Mesenchymal stem cell (in vitro differentiated cells and primary cell): ENCODE measurements at regions not wholly inside any gene's neighbourhood (a gene's known extent, or its start where the extent isn't known, plus 50 kb on each side); places are given as distances from the start of the nearest gene placed in this dataset.

ENCODE experiments used
- DNase-seq: peaks from one replicate; pipeline ENCODE4 v3.0.0-alpha.2; 2013
- H2AFZ ChIP-seq: one replicate; pipeline ENCODE4 v1.6.1; 2013; ENCODE audit warnings: low read depth, mild to moderate bottlenecking, control low read depth, inconsistent platforms, low read length, moderate library complexity
- H2AK5ac ChIP-seq: 2 replicates; pipeline ENCODE4 v1.6.1; 2013; ENCODE audit warnings: low read length, moderate library complexity, mild to moderate bottlenecking, inconsistent platforms; ENCODE audit not compliant: severe bottlenecking
- H2BK120ac ChIP-seq: one replicate; pipeline ENCODE4 v1.6.1; 2013; ENCODE audit warnings: low read depth, mild to moderate bottlenecking, inconsistent platforms, low read length, moderate library complexity
- H2BK12ac ChIP-seq, 2 experiments: one replicate each; pipeline ENCODE4 v1.6.1; 2013; ENCODE audit warnings: inconsistent platforms in 2 of 2, low read length in 2 of 2, mild to moderate bottlenecking in 2 of 2, moderate library complexity in 2 of 2, control low read depth in 1 of 2
- H2BK15ac ChIP-seq: one replicate; pipeline ENCODE4 v1.6.1; 2013; ENCODE audit warnings: mild to moderate bottlenecking, low read depth, inconsistent platforms; ENCODE audit not compliant: poor library complexity, severe bottlenecking
- H2BK5ac ChIP-seq: 2 replicates; pipeline ENCODE4 v1.6.1; 2013; ENCODE audit warnings: low read depth, mild to moderate bottlenecking, low read length, control low read depth, inconsistent platforms; ENCODE audit not compliant: poor library complexity, severe bottlenecking
- H3K14ac ChIP-seq, 2 experiments: one replicate each; pipeline ENCODE4 v1.6.1; 2013; ENCODE audit warnings: inconsistent platforms in 2 of 2, low read length in 2 of 2, control low read depth in 1 of 2, mild to moderate bottlenecking in 1 of 2, moderate library complexity in 1 of 2
- H3K18ac ChIP-seq, 2 experiments: one replicate each; pipeline ENCODE4 v1.6.1; 2013; ENCODE audit warnings: inconsistent platforms in 2 of 2, low read length in 2 of 2, control low read depth in 1 of 2, low read depth in 1 of 2, mild to moderate bottlenecking in 1 of 2
- H3K23ac ChIP-seq, 2 experiments: one replicate each; pipeline ENCODE4 v1.6.1; 2013; ENCODE audit warnings: inconsistent platforms in 2 of 2, low read length in 2 of 2, mild to moderate bottlenecking in 2 of 2, moderate library complexity in 2 of 2, control low read depth in 1 of 2
- H3K27ac ChIP-seq: 2 replicates; pipeline ENCODE4 v1.5.1; 2013; ENCODE audit warnings: mild to moderate bottlenecking, moderate library complexity, low read length, control low read depth, inconsistent platforms; ENCODE audit not compliant: poor library complexity, severe bottlenecking
- H3K27me3 ChIP-seq, 2 experiments: 2 replicates each; pipeline versions ENCODE4 v1.6.1 to v1.7.0; 2013; ENCODE audit warnings: low read length in 2 of 2, mild to moderate bottlenecking in 2 of 2, moderate library complexity in 2 of 2, control low read depth in 1 of 2, inconsistent platforms in 1 of 2; ENCODE audit not compliant: control insufficient read depth in 1 of 2, insufficient read depth in 1 of 2
- H3K36me3 ChIP-seq, 2 experiments: 2 replicates each; pipeline versions ENCODE4 v1.6.1 to v1.7.0; 2013; ENCODE audit warnings: low read length in 2 of 2, control low read depth in 1 of 2, inconsistent platforms in 1 of 2, low read depth in 1 of 2, mild to moderate bottlenecking in 1 of 2; ENCODE audit not compliant: insufficient read depth in 2 of 2, control insufficient read depth in 1 of 2
- H3K4ac ChIP-seq, 2 experiments: one replicate each; pipeline ENCODE4 v1.6.1; 2013; ENCODE audit warnings: inconsistent platforms in 2 of 2, low read length in 2 of 2, mild to moderate bottlenecking in 2 of 2, moderate library complexity in 2 of 2, control low read depth in 1 of 2, low read depth in 1 of 2
- H3K4me1 ChIP-seq: 2 replicates; pipeline ENCODE4 v1.6.1; 2013; ENCODE audit warnings: low read depth, low read length, control low read depth; ENCODE audit not compliant: control insufficient read depth, insufficient read depth
- H3K4me2 ChIP-seq: 2 replicates; pipeline ENCODE4 v1.6.1; 2013; ENCODE audit warnings: low read length, mild to moderate bottlenecking, inconsistent platforms; ENCODE audit not compliant: poor library complexity, severe bottlenecking
- H3K4me3 ChIP-seq, 2 experiments: 2 replicates each; pipeline versions ENCODE4 v1.5.1 to v1.7.0; 2013; ENCODE audit warnings: low read length in 2 of 2, mild to moderate bottlenecking in 2 of 2, control low read depth in 1 of 2, low read depth in 1 of 2; ENCODE audit not compliant: insufficient read depth in 1 of 2
- H3K79me1 ChIP-seq: replicated peaks from 2 replicates; pipeline ENCODE4 v1.6.1; 2013; ENCODE audit warnings: mild to moderate bottlenecking, control low read depth, low read length, inconsistent platforms; ENCODE audit not compliant: poor library complexity, severe bottlenecking
- H3K9ac ChIP-seq: 2 replicates; pipeline ENCODE4 v1.7.0; 2013; ENCODE audit warnings: mild to moderate bottlenecking, low read length, moderate library complexity
- H3K9me3 ChIP-seq: 2 replicates; pipeline ENCODE4 v1.7.0; 2013; ENCODE audit warnings: mild to moderate bottlenecking, low read length; ENCODE audit not compliant: control insufficient read depth
- H4K8ac ChIP-seq: one replicate; pipeline ENCODE4 v1.6.1; 2013; ENCODE audit warnings: inconsistent platforms, mild to moderate bottlenecking, low read length, moderate library complexity
- H4K91ac ChIP-seq: one replicate; pipeline ENCODE4 v1.6.1; 2013; ENCODE audit warnings: mild to moderate bottlenecking, low read length, inconsistent platforms
- WGBS: methylation state at CpG from one replicate; pipeline ENCODE4 v1.1.7; 2013; ENCODE audit warnings: mixed read lengths; 5-methylcytosine and 5-hydroxymethylcytosine counted together

DNA sequence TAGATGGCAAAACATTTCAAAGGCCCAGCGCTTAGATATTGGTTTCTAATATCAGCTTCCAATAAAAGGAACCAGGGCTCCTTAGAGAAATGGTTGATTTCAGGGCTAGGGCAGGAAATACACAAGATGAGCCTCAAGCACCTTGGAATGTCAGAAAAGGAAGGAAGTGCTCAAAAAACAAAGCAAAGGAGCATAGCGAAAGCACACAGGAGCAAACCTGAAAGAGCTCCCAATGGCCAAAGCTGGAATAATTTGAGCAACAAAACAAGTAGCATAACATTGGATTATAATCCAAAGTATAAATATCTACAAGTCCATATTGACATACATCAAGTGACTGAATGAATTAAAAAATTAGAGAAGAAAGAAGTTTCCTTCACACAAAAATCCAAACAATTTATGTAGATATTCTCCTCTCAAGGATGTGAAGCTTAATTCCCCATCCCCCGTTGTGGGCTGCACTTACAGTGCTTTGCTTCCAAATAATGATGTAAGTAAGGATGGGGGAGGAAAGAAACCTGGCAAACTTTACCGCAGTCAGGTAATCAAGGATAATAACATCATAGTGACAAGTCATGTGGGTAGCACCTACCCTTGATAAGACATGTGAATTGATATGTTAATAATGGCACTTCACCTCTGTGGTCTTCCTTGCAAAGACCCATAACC is 132.9 kb upstream of the DST start:
- Histone ChIP-seq H3K4me3 (no peak overlapping the region), H3K79me1 (peaks cover 3% of the 10 kb centered on the region), H3K23ac (no peak overlapping the region), H3K9me3 (no peaks in the 10 kb centered on the region), H3K4me2 (no peak overlapping the region), H2AFZ (no peak overlapping the region), H2AK5ac (no peak overlapping the region), H2BK15ac (no peak overlapping the region), H3K14ac (no peak overlapping the region), H4K8ac (no peak overlapping the region), H2BK5ac (no peak overlapping the region), H3K27ac (no peak overlapping the region), H2BK120ac (no peak overlapping the region), H3K27me3 (no peaks in the 10 kb centered on the region), H3K9ac (no peak overlapping the region), H3K18ac (no peak overlapping the region), H3K36me3 (peaks cover 0 to 2% of the 10 kb centered on the region in 2 experiments), H4K91ac (no peak overlapping the region), H3K4me1 (peaks cover 8% of the 10 kb centered on the region), H3K4ac (no peak overlapping the region), H2BK12ac (no peak overlapping the region)
- no peak for DNase-seq
- WGBS, result 53% methylated on average over 3 of the region's 4 CpGs

DNA sequence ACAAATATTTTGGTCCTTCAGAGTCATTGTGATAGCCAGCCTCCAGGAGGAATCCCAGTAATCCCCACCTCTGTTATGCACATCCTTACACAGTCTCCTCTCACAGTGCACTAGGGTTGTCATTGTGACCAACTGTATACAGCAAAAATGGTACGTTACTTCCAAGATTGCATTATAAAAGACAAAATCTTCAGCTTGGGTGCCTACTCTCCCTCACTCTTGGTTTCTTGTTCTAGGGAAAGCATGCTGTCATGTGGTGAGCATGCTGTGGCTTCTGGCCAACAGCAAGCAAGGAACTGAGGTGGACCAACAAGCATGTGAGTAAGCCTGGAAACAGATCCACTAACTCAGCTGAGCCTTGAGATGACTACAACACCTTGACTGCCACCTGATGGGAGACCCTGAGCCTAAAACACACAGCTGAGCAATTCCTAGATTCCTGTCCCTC is 130.1 kb upstream of the DST start:
- H3K14ac ChIP-seq, result no peak overlapping the region
- H3K79me1 ChIP-seq, result peaks cover 3% of the 10 kb centered on the region
- peak overlapping the region in 1 of 2 experiments; percentile 15 for H3K18ac ChIP-seq
- peak overlapping the region; percentile 14 for H4K8ac ChIP-seq
- H3K27ac ChIP-seq, result peak overlapping the region; percentile 55
- no peak overlapping the region for H3K4me3 ChIP-seq
- H2BK15ac ChIP-seq, result no peak overlapping the region
- DNase-seq, result peak; percentile 77
- no peak overlapping the region for H3K23ac ChIP-seq
- H2BK5ac ChIP-seq, result no peak overlapping the region
- H3K4me2 ChIP-seq, result no peak overlapping the region
- H3K4me1 ChIP-seq, result peaks cover 12% of the 10 kb centered on the region
- H2AK5ac ChIP-seq, result no peak overlapping the region
- H3K9me3 ChIP-seq, result no peaks in the 10 kb centered on the region
- H3K9ac ChIP-seq, result peak overlapping the region; percentile 12
- H2BK120ac ChIP-seq, result no peak overlapping the region
- 44% methylated on average over 1 of the region's 1 CpG for WGBS
- H3K27me3 ChIP-seq, result no peaks in the 10 kb centered on the region
- no peak overlapping the region for H3K4ac ChIP-seq
- H4K91ac ChIP-seq, result no peak overlapping the region
- H3K36me3 ChIP-seq, result peaks cover 0 to 2% of the 10 kb centered on the region in 2 experiments
- no peak overlapping the region for H2BK12ac ChIP-seq
- no peak overlapping the region for H2AFZ ChIP-seq

DNA sequence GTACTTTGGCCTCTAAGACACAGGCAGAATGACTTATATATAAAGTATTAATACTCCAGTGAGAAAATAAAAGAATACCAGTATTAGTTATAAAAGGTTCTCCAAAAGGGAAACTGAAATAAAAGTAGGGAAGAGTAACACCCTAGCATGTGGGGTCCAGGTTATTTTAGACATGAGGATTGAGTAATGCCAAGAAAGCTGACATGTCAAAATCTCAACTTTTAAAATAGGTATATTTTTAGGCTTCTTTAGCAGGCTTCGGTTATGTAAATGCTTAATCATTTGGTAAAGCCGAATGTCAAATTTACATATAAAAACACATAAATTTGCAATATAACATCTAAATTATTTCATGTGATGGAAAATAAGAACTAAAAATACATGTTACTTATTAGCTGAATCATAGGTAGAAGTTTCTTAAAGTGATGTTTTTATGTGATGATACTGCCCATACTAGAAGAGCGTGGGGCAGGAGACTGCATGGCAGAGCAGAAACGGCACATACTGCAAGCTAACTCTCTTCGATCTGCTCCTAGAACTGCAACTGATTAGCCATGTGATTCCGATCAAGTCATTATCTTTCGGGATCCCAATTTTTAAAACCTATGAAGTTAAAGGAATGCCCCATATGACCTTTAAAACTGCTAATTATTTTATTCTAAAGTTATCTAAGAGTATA is 129.4 kb upstream of the DST start:
- no peak overlapping the region for H3K4me2 ChIP-seq
- H3K23ac ChIP-seq, result no peak overlapping the region
- WGBS, result 60% methylated on average over 3 of the region's 7 CpGs
- H3K4me1 ChIP-seq, result peaks cover 14% of the 10 kb centered on the region
- H2AFZ ChIP-seq, result no peak overlapping the region
- H4K91ac ChIP-seq, result no peak overlapping the region
- no peak overlapping the region for H2BK12ac ChIP-seq
- peak overlapping the region; percentile 61 for H3K27ac ChIP-seq
- no peaks in the 10 kb centered on the region for H3K9me3 ChIP-seq
- no peak overlapping the region for H2AK5ac ChIP-seq
- no peak overlapping the region for H3K4me3 ChIP-seq
- H3K18ac ChIP-seq, result no peak overlapping the region
- no peak overlapping the region for H3K14ac ChIP-seq
- peaks cover 0 to 2% of the 10 kb centered on the region in 2 experiments for H3K36me3 ChIP-seq
- no peak overlapping the region for H2BK15ac ChIP-seq
- no peak overlapping the region for H4K8ac ChIP-seq
- H3K4ac ChIP-seq, result no peak overlapping the region
- H2BK5ac ChIP-seq, result no peak overlapping the region
- no peak for DNase-seq
- H3K79me1 ChIP-seq, result no peaks in the 10 kb centered on the region
- peak overlapping the region; percentile 12 for H3K9ac ChIP-seq
- no peaks in the 10 kb centered on the region for H3K27me3 ChIP-seq
- no peak overlapping the region for H2BK120ac ChIP-seq

- Histone ChIP-seq H4K8ac (no peak overlapping the region), H3K36me3 (peaks cover 0 to 2% of the 10 kb centered on the region in 2 experiments), H3K9ac (peak overlapping the region; percentile 13), H4K91ac (no peak overlapping the region), H3K4me3 (no peak overlapping the region), H2BK120ac (no peak overlapping the region), H2BK5ac (no peak overlapping the region), H2AK5ac (no peak overlapping the region), H3K23ac (no peak overlapping the region), H3K27ac (peak overlapping the region; percentile 61), H3K27me3 (no peaks in the 10 kb centered on the region), H3K4ac (no peak overlapping the region), H3K18ac (no peak overlapping the region), H2AFZ (no peak overlapping the region), H2BK15ac (no peak overlapping the region), H3K4me1 (peaks cover 17% of the 10 kb centered on the region), H3K14ac (no peak overlapping the region), H3K4me2 (no peak overlapping the region), H3K9me3 (no peaks in the 10 kb centered on the region), H3K79me1 (no peaks in the 10 kb centered on the region), H2BK12ac (no peak overlapping the region)
- no peak for DNase-seq
These were observed 128.5 kb upstream of the DST start for GRCh38 chr6:56771189-56771588.
